ENCODE measurements at regions not wholly inside any gene's neighbourhood (a gene's known extent, or its start where the extent isn't known, plus 50 kb on each side); places are given as distances from the start of the nearest gene placed in this dataset.
"Not testable (repeated sequence)": the region's sequence is repeated elsewhere in the genome, so short reads cannot be mapped to it uniquely, and the experiment has no call there.

GRCh38 chr15:91415258-91415657 lies 315.2 kb downstream of the SV2B start:
- not testable (repeated sequence) for DNase-seq

GRCh38 chr15:91420689-91421088 lies 320.6 kb downstream of the SV2B start:
- no peak for DNase-seq

GRCh38 chr15:91422797-91423196 lies 322.7 kb downstream of the SV2B start:
- no peak for DNase-seq

GRCh38 chr15:91424001-91424400 lies 323.9 kb downstream of the SV2B start:
- no peak for DNase-seq

GRCh38 chr15:91426412-91426811 lies 326.4 kb downstream of the SV2B start:
- no peak for DNase-seq

GRCh38 chr15:91429973-91430372 lies 329.9 kb downstream of the SV2B start:
- no peak for DNase-seq

- no peak for DNase-seq
These were observed 331.1 kb downstream of the SV2B start for GRCh38 chr15:91431041-91431715.

GRCh38 chr15:91435113-91435512 lies 335.1 kb downstream of the SV2B start:
- no peak for DNase-seq

- DNase-seq = no peak
These were observed 344.6 kb downstream of the SV2B start for GRCh38 chr15:91444656-91445055.

GRCh38 chr15:91445695-91446228 lies 345.7 kb downstream of the SV2B start:
- DNase-seq = no peak

GRCh38 chr15:91447991-91448644 lies 348.1 kb downstream of the SV2B start:
- no peak for DNase-seq

GRCh38 chr15:91453376-91453775 lies 353.3 kb downstream of the SV2B start:
- not testable (repeated sequence) for DNase-seq

GRCh38 chr15:91456251-91456718 lies 356.2 kb downstream of the SV2B start:
- DNase-seq = no peak

- no peak for DNase-seq
These were observed 356.9 kb downstream of the SV2B start for GRCh38 chr15:91456921-91457320.

GRCh38 chr15:91461377-91461776 lies 361.3 kb downstream of the SV2B start:
- no peak for DNase-seq

GRCh38 chr15:91465086-91465485 lies 365.0 kb downstream of the SV2B start:
- DNase-seq = no peak

GRCh38 chr15:91465696-91466095 lies 365.6 kb downstream of the SV2B start:
- DNase-seq = no peak

GRCh38 chr15:91468871-91469580 lies 369.0 kb downstream of the SV2B start:
- DNase-seq = no peak

- DNase-seq = peak; percentile 61
These were observed 369.8 kb downstream of the SV2B start for GRCh38 chr15:91469632-91470567.

GRCh38 chr15:91471468-91471867 lies 371.4 kb downstream of the SV2B start:
- DNase-seq = no peak

- DNase-seq = no peak
These were observed 372.3 kb downstream of the SV2B start for GRCh38 chr15:91472316-91472756.

GRCh38 chr15:91473894-91474545 lies 374.0 kb downstream of the SV2B start:
- DNase-seq = no peak

All from activated T-cell treated with anti-CD3 and anti-CD28 coated beads for 4 hours (primary cell).